ENCODE measurements at regions not wholly inside any gene's neighbourhood (a gene's known extent, or its start where the extent isn't known, plus 50 kb on each side); places are given as distances from the start of the nearest gene placed in this dataset.
A peak's percentile ranks its signal among the peaks of the same experiment; 100 is the strongest.
"Not testable (repeated sequence)": the region's sequence is repeated elsewhere in the genome, so short reads cannot be mapped to it uniquely, and the experiment has no call there.

GRCh38 chr7:124635416-124635815, 130.2 kb downstream of the GPR37 start:
- peak; percentile 15 for DNase-seq (ENCODE audit: low spot score)

- no peak for DNase-seq (ENCODE audit: low spot score)
These were observed 131.9 kb downstream of the GPR37 start for GRCh38 chr7:124633740-124634139.

GRCh38 chr7:124630395-124630794, 135.2 kb downstream of the GPR37 start:
- no peak for DNase-seq (ENCODE audit: low spot score)

GRCh38 chr7:124618871-124619270, 146.7 kb downstream of the GPR37 start:
- DNase-seq (ENCODE audit: low spot score) = no peak

GRCh38 chr7:124618051-124618450, 147.5 kb downstream of the GPR37 start:
- not testable (repeated sequence) for DNase-seq (ENCODE audit: low spot score)

GRCh38 chr7:124603066-124603465, 162.5 kb downstream of the GPR37 start:
- no peak for DNase-seq (ENCODE audit: low spot score)

- DNase-seq (ENCODE audit: low spot score) = no peak
These were observed 168.1 kb downstream of the GPR37 start for GRCh38 chr7:124597509-124597908.

- DNase-seq (ENCODE audit: low spot score) = no peak
These were observed 168.7 kb downstream of the GPR37 start for GRCh38 chr7:124596881-124597280.

GRCh38 chr7:124590814-124591213, 174.8 kb downstream of the GPR37 start:
- DNase-seq (ENCODE audit: low spot score) = no peak

- no peak for DNase-seq (ENCODE audit: low spot score)
These were observed 188.3 kb downstream of the GPR37 start for GRCh38 chr7:124577256-124577655.

GRCh38 chr7:124575176-124575575, 190.4 kb downstream of the GPR37 start:
- DNase-seq (ENCODE audit: low spot score) = no peak

GRCh38 chr7:124570558-124570957, 195.0 kb downstream of the GPR37 start:
- no peak for DNase-seq (ENCODE audit: low spot score)

- no peak for DNase-seq (ENCODE audit: low spot score)
These were observed 199.0 kb downstream of the GPR37 start for GRCh38 chr7:124566583-124566982.

GRCh38 chr7:124557587-124557986, 208.0 kb downstream of the GPR37 start:
- no peak for DNase-seq (ENCODE audit: low spot score)

- DNase-seq (ENCODE audit: low spot score) = no peak
These were observed 208.5 kb downstream of the GPR37 start for GRCh38 chr7:124557101-124557500.

GRCh38 chr7:124553502-124553901, 212.1 kb downstream of the GPR37 start:
- DNase-seq (ENCODE audit: low spot score) = no peak

GRCh38 chr7:124552217-124552616, 213.4 kb downstream of the GPR37 start:
- no peak for DNase-seq (ENCODE audit: low spot score)

GRCh38 chr7:124550036-124550435, 215.6 kb downstream of the GPR37 start:
- DNase-seq (ENCODE audit: low spot score) = no peak

- no peak for DNase-seq (ENCODE audit: low spot score)
These were observed 223.1 kb downstream of the GPR37 start for GRCh38 chr7:124542476-124542875.

- no peak for DNase-seq (ENCODE audit: low spot score)
These were observed 229.3 kb downstream of the GPR37 start for GRCh38 chr7:124536156-124536762.

- DNase-seq (ENCODE audit: low spot score) = no peak
These were observed 233.4 kb downstream of the GPR37 start for GRCh38 chr7:124532166-124532565.

- no peak for DNase-seq (ENCODE audit: low spot score)
These were observed 248.7 kb downstream of the GPR37 start for GRCh38 chr7:124516911-124517310.

GRCh38 chr7:124515106-124515830, 250.3 kb downstream of the GPR37 start:
- DNase-seq (ENCODE audit: low spot score) = no peak

GRCh38 chr7:124514471-124514870, 251.1 kb downstream of the GPR37 start:
- no peak for DNase-seq (ENCODE audit: low spot score)

All from iPS-NIHi11 (cell line).